HepG2 (cell line): ENCODE measurements at regions not wholly inside any gene's neighbourhood (a gene's known extent, or its start where the extent isn't known, plus 50 kb on each side); places are given as distances from the start of the nearest gene placed in this dataset.

Experiments
- DR1 ChIP-seq: sonication (generic); formaldehyde crosslinking; IDR thresholded peaks from 2 replicates; pipeline ENCODE4 v1.8.0; 2021; ENCODE audit warnings: mild to moderate bottlenecking, missing genetic modification reagents, inconsistent platforms
- NFRKB ChIP-seq: fragments of 450-650 bp; IDR thresholded peaks from 2 replicates; pipeline ENCODE4 v1.6.1; 2017
- PITX1 ChIP-seq: sonication (generic); formaldehyde crosslinking; IDR thresholded peaks from 2 replicates; pipeline ENCODE4 v1.5.1; 2020; ENCODE audit warnings: mild to moderate bottlenecking, missing genetic modification reagents
- RERE ChIP-seq: IDR thresholded peaks from 2 replicates; pipeline ENCODE4 v1.6.1; 2016; ENCODE audit warnings: low read depth, missing genetic modification reagents, missing compliant biosample characterization
- STAT6 ChIP-seq: sonication (generic); formaldehyde crosslinking; IDR thresholded peaks from 2 replicates; pipeline ENCODE4 v1.4.0; 2020; ENCODE audit warnings: missing genetic modification reagents, mild to moderate bottlenecking, borderline replicate concordance
- ZBTB26 ChIP-seq: IDR thresholded peaks from 2 replicates; pipeline ENCODE4 v1.6.1; 2016; ENCODE audit warnings: missing compliant biosample characterization, missing genetic modification reagents, borderline replicate concordance
- ZBTB42 ChIP-seq: sonication (generic); formaldehyde crosslinking; IDR thresholded peaks from 2 replicates; pipeline ENCODE4 v1.5.0; 2020; ENCODE audit warnings: mild to moderate bottlenecking, missing genetic modification reagents
- ZFX ChIP-seq: sonication (generic); formaldehyde crosslinking; IDR thresholded peaks from 2 replicates; pipeline ENCODE4 v1.4.0; 2020; ENCODE audit warnings: mild to moderate bottlenecking, low read depth, missing genetic modification reagents, moderate library complexity
- ZNF318 ChIP-seq: sonication (generic); formaldehyde crosslinking; IDR thresholded peaks from 2 replicates; pipeline ENCODE4 v1.4.0; 2020; ENCODE audit warnings: mild to moderate bottlenecking, missing genetic modification reagents
- ZNF432 ChIP-seq: sonication (generic); formaldehyde crosslinking; IDR thresholded peaks from 2 replicates; pipeline ENCODE4 v1.5.0; 2020; ENCODE audit warnings: missing genetic modification reagents, mild to moderate bottlenecking, borderline replicate concordance

GRCh38 chr16:22670044-22670536 lies 143.9 kb upstream of the HS3ST2 start (continued):
- TF ChIP-seq ZBTB42 (CRISPR knock-in tag) (no peak), NFRKB (0 out of 2 replicates have a peak, but pooled peaks have one; percentile 37), STAT6 (CRISPR knock-in tag) (0 out of 2 replicates have a peak, but pooled peaks have one; percentile 79), DR1 (CRISPR knock-in tag) (0 out of 2 replicates have a peak, but pooled peaks have one; percentile 35), PITX1 (CRISPR knock-in tag) (0 out of 2 replicates have a peak, but pooled peaks have one; percentile 0), ZNF318 (CRISPR knock-in tag) (0 out of 2 replicates have a peak, but pooled peaks have one; percentile 68), ZFX (CRISPR knock-in tag) (peak; percentile 32; the same call in 1 of the 2 replicates), ZBTB26 (CRISPR knock-in tag) (no peak), ZNF432 (CRISPR knock-in tag) (no peak), RERE (CRISPR knock-in tag) (no peak)
